PFSK-1 (cell line): ENCODE measurements at regions not wholly inside any gene's neighbourhood (a gene's known extent, or its start where the extent isn't known, plus 50 kb on each side); places are given as distances from the start of the nearest gene placed in this dataset.

Experiments
- POLR2AphosphoS5 ChIP-seq: IDR thresholded peaks from 2 replicates; pipeline ENCODE4 v1.6.1; 2012; ENCODE audit warnings: low read depth, mild to moderate bottlenecking, control low read depth, low read length, moderate library complexity
- SIN3A ChIP-seq: IDR thresholded peaks from 2 replicates; pipeline ENCODE4 v1.6.1; 2012; ENCODE audit warnings: mild to moderate bottlenecking, low read length, moderate library complexity, borderline replicate concordance; ENCODE audit not compliant: insufficient read depth
- TF ChIP-seq, protein P1 (sequence below), 2 experiments: IDR thresholded peaks; 2 replicates each; pipeline versions ENCODE4 v1.6.1 to v1.8.0; 2011 to 2012; ENCODE audit warnings: low read depth in 2 of 2, low read length in 2 of 2, control low read depth in 1 of 2, inconsistent platforms in 1 of 2, mild to moderate bottlenecking in 1 of 2, moderate library complexity in 1 of 2; ENCODE audit not compliant: insufficient read depth in 1 of 2

DNA sequence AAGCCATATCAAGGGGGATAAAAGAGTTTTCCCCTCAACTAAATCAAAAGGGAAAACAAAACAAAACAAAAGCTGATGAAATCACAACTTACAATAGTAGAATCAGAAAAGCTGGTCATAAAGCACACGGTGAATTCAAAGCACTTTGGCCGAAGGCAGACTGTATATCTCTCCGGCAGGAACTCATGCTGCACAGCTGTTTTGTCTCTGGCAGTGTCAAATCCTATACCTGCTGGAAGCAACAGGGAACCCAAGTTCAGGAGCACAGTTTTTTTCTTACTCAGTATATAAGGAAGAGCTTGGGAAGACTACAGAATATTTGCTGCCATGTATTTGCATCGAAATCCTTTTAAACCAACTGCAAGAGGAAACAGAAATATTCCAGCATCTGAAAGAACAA lies 213.7 kb downstream of the RFC3 start:
- TF ChIP-seq, protein P1, sequence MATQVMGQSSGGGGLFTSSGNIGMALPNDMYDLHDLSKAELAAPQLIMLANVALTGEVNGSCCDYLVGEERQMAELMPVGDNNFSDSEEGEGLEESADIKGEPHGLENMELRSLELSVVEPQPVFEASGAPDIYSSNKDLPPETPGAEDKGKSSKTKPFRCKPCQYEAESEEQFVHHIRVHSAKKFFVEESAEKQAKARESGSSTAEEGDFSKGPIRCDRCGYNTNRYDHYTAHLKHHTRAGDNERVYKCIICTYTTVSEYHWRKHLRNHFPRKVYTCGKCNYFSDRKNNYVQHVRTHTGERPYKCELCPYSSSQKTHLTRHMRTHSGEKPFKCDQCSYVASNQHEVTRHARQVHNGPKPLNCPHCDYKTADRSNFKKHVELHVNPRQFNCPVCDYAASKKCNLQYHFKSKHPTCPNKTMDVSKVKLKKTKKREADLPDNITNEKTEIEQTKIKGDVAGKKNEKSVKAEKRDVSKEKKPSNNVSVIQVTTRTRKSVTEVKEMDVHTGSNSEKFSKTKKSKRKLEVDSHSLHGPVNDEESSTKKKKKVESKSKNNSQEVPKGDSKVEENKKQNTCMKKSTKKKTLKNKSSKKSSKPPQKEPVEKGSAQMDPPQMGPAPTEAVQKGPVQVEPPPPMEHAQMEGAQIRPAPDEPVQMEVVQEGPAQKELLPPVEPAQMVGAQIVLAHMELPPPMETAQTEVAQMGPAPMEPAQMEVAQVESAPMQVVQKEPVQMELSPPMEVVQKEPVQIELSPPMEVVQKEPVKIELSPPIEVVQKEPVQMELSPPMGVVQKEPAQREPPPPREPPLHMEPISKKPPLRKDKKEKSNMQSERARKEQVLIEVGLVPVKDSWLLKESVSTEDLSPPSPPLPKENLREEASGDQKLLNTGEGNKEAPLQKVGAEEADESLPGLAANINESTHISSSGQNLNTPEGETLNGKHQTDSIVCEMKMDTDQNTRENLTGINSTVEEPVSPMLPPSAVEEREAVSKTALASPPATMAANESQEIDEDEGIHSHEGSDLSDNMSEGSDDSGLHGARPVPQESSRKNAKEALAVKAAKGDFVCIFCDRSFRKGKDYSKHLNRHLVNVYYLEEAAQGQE (IDR thresholded peaks at IDR 0.05; ENCODE audit: insufficient read depth in 1 of 2, low read depth in 2 of 2, low read length in 2 of 2) = no peak
- TF ChIP-seq POLR2AphosphoS5 = no peak
- no peak for TF ChIP-seq SIN3A
